A673 (cell line): ENCODE measurements at regions not wholly inside any gene's neighbourhood (a gene's known extent, or its start where the extent isn't known, plus 50 kb on each side); places are given as distances from the start of the nearest gene placed in this dataset.

Source experiments
- BruUV-seq: library from RNA; stranded (reverse); fragments of 400-500 nt; replicated peaks from 2 replicates; lab custom pipeline; 2021; lab: Mats Ljungman, UMichigan
- CTCF ChIA-PET: fragments of 300-600 bp; sonication (Branson Sonifier 250); formaldehyde crosslinking; loops from one replicate; lab custom pipeline; 2022; ENCODE audit warnings: antibody characterized with exemption; lab: Charles Lee
- POLR2A ChIA-PET: fragments of 300-600 bp; sonication (Branson Sonifier 250); formaldehyde crosslinking; loops from one replicate; lab custom pipeline; 2022; ENCODE audit warnings: antibody characterized with exemption; ENCODE audit not compliant: low non-redundant PET; lab: Charles Lee
- DNase-seq: peaks from one replicate; pipeline ENCODE4 v3.0.0-alpha.2; 2015; ENCODE audit warnings: low spot score
- H3K27ac ChIP-seq: fragments of 200-600 bp; sonication (generic); 2 replicates; pipeline ENCODE4 v1.5.1; 2016; ENCODE audit warnings: mixed run types, low read depth, mild to moderate bottlenecking, mixed read lengths, antibody characterized with exemption, low read length; ENCODE audit not compliant: poor library complexity, severe bottlenecking
- H3K27me3 ChIP-seq: fragments of 200-600 bp; sonication (generic); replicated peaks from 2 replicates; pipeline ENCODE4 v1.6.1; 2017; ENCODE audit warnings: mixed run types, low read depth, mild to moderate bottlenecking, mixed read lengths, antibody characterized with exemption, low read length; ENCODE audit not compliant: insufficient read depth, poor library complexity
- H3K36me3 ChIP-seq: fragments of 200-600 bp; sonication (generic); 2 replicates; pipeline ENCODE4 v1.6.1; 2016; ENCODE audit warnings: mixed run types, mild to moderate bottlenecking, mixed read lengths, antibody characterized with exemption, low read length; ENCODE audit not compliant: insufficient read depth, poor library complexity, severe bottlenecking
- H3K4me1 ChIP-seq: fragments of 200-600 bp; sonication (generic); 2 replicates; pipeline ENCODE4 v1.6.1; 2017; ENCODE audit warnings: mixed run types, mild to moderate bottlenecking, mixed read lengths, antibody characterized with exemption, low read length; ENCODE audit not compliant: insufficient read depth, poor library complexity, severe bottlenecking
- H3K4me3 ChIP-seq: fragments of 200-600 bp; sonication (generic); 2 replicates; pipeline ENCODE4 v1.5.1; 2016; ENCODE audit warnings: low read depth, mixed run types, mild to moderate bottlenecking, mixed read lengths, low read length; ENCODE audit not compliant: poor library complexity, severe bottlenecking
- H3K9me3 ChIP-seq: fragments of 200-600 bp; sonication (generic); 2 replicates; pipeline ENCODE4 v1.6.1; 2016; ENCODE audit warnings: mixed run types, low read depth, mild to moderate bottlenecking, mixed read lengths, antibody characterized with exemption, low read length; ENCODE audit not compliant: poor library complexity, severe bottlenecking
- CTCF ChIP-seq: fragments of 300-800, 200-600 bp; sonication (generic); conservative IDR thresholded peaks from 2 replicates; pipeline ENCODE4 v1.5.1; 2017; ENCODE audit warnings: low read depth, mild to moderate bottlenecking, antibody characterized with exemption, low read length, moderate library complexity, mixed read lengths
- EZH2 ChIP-seq: fragments of 200-600 bp; sonication (generic); IDR thresholded peaks from 2 replicates; pipeline ENCODE4 v1.6.1; 2017; ENCODE audit warnings: borderline replicate concordance, low read depth, mild to moderate bottlenecking, mixed read lengths, antibody characterized with exemption, low read length; ENCODE audit not compliant: poor library complexity, severe bottlenecking
- intact Hi-C: fragments of 100-400 bp; cut with micrococcal nuclease; formaldehyde crosslinking; loops from one replicate; pipeline ENCODE4 v1.10.0; 2022; ENCODE audit not compliant: unreplicated experiment

- H3K4me1 ChIP-seq = no peaks in the 10 kb centered on the region
- H3K9me3 ChIP-seq = peaks cover 30% of the 10 kb centered on the region
- no peak overlapping the region for H3K4me3 ChIP-seq
- H3K27me3 ChIP-seq = no peaks in the 10 kb centered on the region
- H3K27ac ChIP-seq = no peak overlapping the region
- ChIA-PET POLR2A (no interaction called here), CTCF (no interaction called here)
- no peaks in the 10 kb centered on the region for H3K36me3 ChIP-seq
- intact Hi-C loops = no loop called here
- no peak for TF ChIP-seq CTCF
- no peak for TF ChIP-seq EZH2
- DNase-seq = no peak
- BruUV-seq = no TSS peak
Measured at GRCh38 chr10:37680716-37681616, 176.4 kb downstream of the ZNF248 start.

- intact Hi-C loops = no loop called here
- Histone ChIP-seq H3K27ac (no peak overlapping the region), H3K4me1 (no peaks in the 10 kb centered on the region), H3K27me3 (no peaks in the 10 kb centered on the region), H3K4me3 (no peak overlapping the region), H3K9me3 (peaks cover 30% of the 10 kb centered on the region), H3K36me3 (no peaks in the 10 kb centered on the region)
- DNase-seq = no peak
- CTCF ChIA-PET = no interaction called here
- no TSS peak for BruUV-seq
- TF ChIP-seq CTCF = no peak
- no peak for TF ChIP-seq EZH2
- POLR2A ChIA-PET = no interaction called here
Measured at GRCh38 chr10:37680243-37680683, 177.1 kb downstream of the ZNF248 start.

- Histone ChIP-seq H3K36me3 (no peaks in the 10 kb centered on the region), H3K27ac (no peak overlapping the region), H3K27me3 (no peaks in the 10 kb centered on the region), H3K4me3 (no peak overlapping the region), H3K9me3 (peaks cover 30% of the 10 kb centered on the region), H3K4me1 (no peaks in the 10 kb centered on the region)
- ChIA-PET POLR2A (no interaction called here), CTCF (no interaction called here)
- no peak for DNase-seq
- BruUV-seq = no TSS peak
- intact Hi-C loops = no loop called here
- TF ChIP-seq CTCF (no peak), EZH2 (no peak)
Measured at GRCh38 chr10:37679465-37679864, 177.9 kb downstream of the ZNF248 start.
